HG03025 (cell line): ENCODE measurements at regions not wholly inside any gene's neighbourhood (a gene's known extent, or its start where the extent isn't known, plus 50 kb on each side); places are given as distances from the start of the nearest gene placed in this dataset.

Experiments
- ATAC-seq: cut with Tn5 transposase; IDR thresholded peaks from one replicate; pipeline ENCODE4 v1.9.1; 2021; ENCODE audit warnings: mild to moderate bottlenecking, moderate library complexity; ENCODE audit not compliant: unreplicated experiment, low FRiP score

DNA sequence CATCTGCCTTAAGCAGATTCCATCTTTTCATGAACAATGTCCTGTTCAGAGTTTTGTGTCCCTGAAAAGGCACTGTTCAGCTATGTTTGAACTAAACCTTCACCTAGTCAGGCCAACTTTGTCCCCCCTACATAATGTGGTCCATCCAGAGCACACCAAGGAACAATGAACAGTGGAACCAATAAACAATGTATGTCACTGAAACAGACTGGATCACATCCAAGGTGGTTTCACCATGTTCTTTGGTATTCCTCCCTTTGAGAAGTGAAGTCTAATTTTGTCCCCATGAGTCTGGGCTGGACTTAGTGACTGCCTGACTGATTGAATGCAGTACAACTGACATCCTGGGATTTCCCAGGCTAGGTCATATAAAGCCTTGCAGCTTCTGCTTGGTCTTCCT, 174.5 kb downstream of the SLC24A2 start:
- no peak for ATAC-seq

DNA sequence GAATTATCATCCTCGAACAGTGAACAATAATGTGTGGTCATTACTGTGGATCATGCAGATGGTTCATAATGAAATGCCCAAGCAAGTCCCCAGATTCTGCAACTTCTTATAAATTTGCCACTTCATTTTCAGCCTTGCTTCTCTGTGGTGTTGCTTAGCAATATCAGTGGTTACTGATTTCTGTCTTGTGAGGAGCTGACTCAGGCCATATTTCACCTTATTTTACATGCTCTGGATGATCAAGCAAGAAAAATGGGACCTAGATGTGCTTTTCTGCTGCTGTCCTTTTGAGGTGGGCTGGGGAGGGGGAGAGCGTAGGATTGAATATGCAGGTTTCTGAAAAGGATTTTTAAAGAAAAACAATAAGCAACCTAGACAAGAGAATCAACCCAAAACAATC, 188.3 kb downstream of the SLC24A2 start:
- ATAC-seq = no peak

GRCh38 chr9:19598722-19599121, 189.9 kb downstream of the ACER2 start:
- no peak for ATAC-seq

GRCh38 chr9:19597176-19597575, 188.4 kb downstream of the ACER2 start:
- no peak for ATAC-seq

- no peak for ATAC-seq
These were observed 186.2 kb downstream of the ACER2 start for GRCh38 chr9:19595003-19595402.

DNA sequence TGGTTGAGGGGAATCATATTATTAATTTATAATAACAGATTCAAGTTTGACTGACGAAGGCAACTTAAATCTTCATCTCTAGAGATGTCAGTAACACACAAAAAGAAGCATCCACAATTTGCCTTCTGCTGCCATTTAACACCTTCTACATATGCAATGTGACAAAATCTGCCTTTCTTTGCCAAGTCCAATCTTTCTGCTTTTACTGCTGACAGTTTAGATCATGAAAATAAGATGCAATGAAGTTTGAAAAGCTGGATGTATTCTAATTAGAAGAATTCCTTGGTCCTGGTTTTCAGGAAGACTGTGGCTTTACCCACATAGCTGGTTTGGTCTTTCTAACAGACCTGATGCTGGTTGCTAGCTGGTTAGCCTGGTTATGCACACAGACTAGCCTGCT, 178.9 kb downstream of the ACER2 start:
- ATAC-seq = no peak

DNA sequence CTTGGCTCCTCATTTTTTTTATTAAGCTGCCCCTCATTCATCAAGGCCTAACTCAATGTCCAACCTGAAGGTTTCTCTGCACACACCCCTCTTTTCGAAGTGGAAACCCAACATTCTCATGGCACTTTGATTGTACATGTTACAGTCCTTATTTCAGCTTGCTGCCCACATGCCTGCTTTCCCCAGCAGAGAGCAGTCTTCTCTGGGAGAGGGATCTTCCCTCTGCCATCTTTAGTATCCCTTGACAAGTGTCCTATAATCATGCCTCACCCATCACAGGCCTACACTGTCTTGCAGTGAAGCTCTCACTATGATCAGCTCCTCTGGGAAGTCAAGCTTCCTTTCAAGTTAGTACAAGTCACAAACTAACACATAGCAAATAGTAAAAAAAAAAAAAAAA, 175.1 kb downstream of the ACER2 start:
- ATAC-seq = no peak

DNA sequence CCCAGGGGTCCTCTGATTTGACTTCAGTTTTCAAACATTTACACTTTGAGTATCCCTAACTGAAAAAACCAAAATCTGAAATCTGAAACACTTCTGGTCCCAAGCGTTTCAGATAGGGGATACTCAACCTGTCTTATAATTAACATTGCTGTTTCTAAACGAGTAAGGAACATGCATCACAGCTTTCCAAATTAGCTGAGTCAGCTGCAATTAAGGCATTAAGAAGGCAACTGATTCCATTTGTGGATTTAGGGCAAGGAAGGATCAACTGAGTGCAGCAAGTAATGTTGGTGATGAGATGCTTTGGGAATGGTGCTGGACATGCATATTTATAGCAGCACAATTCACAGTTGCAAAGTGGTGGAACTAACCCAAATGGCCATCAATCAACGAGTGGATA, 168.6 kb downstream of the ACER2 start:
- no peak for ATAC-seq

- no peak for ATAC-seq
These were observed 160.1 kb downstream of the ACER2 start for GRCh38 chr9:19568946-19569345.

GRCh38 chr9:19564396-19565061, 155.7 kb downstream of the ACER2 start:
- ATAC-seq = no peak

DNA sequence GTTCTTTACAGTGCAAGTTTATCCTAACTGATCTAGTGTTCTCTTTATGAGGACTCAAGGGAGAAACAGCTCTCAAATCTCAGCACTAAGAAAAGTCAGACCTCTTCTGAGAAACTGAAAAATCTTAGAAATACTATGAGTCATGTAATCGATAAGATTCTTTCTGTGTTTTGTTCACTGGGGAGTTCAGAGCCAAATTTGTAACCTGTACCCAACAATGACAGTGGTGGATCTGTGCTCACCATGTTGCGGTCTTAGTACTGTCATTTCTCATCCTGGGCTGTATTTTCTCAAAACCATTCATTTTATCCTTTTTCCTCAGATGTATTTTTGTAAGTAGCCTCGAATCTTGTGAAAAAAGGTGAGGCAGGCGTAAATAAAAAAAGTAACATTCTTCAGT, 146.4 kb downstream of the ACER2 start:
- no peak for ATAC-seq

DNA sequence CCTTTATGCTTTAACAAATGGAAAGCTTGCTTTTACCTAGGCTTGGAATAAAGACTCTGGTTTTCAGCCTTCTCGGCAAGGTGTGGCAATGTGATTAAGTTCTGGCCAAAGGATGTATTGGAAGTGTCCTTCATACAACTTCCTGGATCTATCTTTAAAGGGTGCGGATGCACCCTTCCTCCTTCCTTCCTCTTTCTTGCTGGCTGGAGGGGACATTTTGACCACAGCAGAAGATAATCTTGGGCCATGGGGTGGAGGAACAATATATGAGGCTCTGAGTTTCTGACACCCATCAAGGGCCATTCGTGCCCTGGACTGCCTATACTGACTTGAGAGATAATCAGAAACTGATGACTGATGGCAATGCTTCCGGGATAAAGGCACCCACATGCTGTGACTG, 145.7 kb downstream of the ACER2 start:
- no peak for ATAC-seq

DNA sequence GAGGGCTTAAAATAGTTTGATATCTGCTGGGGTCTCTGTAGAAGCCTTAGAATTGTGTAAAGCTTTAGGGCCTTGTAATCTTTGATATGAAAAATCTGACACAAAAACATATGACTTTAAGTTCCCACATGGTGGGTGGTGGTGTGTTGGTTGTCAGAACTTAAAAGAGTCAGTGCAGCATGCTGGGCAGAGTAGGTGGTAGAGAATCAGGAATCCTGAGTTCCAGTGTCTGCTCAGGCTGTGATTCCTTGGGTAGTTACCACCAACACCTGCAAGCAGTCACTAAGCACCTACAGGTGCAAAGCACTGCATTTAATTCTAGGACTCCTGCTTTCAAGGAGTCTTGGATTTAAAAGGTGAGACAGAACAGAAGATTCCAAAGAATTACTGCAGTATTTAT, 144.6 kb downstream of the ACER2 start:
- no peak for ATAC-seq

GRCh38 chr9:19552282-19553105, 143.7 kb downstream of the ACER2 start:
- no peak for ATAC-seq

DNA sequence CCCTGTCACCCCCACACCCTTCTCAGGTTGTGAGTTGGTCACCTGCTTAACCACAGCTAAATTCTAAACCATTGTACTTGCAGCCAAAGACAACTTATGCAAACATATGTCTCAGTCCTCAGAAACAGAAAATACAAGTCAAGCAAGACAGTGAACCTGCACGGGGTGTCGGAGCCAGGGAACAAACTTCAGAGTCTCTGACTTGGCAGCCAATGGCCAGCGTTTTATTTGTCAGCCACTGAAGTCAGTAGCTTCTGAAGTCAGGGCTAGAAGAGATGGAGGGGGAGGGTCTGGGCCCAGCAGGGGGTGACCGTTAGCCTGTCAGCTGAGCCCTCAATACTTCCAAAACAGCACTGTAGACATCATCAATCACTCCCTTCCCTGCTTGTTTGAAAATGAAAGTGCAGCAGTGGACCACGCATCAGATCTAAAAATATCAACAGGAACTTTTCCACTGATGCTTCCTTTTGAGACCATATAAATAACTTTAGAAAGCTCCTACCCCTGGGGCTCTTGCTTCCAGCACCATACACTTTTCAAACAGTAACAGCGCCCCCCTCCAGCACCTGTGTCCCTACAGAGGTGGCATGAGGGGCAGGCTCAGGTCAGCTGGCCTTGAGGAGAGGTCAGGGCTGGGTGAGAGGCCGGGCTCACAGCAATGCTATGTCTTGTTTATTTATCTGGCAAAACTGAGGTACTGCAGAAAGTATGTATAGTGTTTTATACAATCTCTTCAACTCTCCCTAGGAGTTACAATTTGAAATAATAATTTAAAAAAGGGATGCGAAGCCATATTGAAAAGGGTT, 142.5 kb downstream of the ACER2 start:
- peak; percentile 70 for ATAC-seq

DNA sequence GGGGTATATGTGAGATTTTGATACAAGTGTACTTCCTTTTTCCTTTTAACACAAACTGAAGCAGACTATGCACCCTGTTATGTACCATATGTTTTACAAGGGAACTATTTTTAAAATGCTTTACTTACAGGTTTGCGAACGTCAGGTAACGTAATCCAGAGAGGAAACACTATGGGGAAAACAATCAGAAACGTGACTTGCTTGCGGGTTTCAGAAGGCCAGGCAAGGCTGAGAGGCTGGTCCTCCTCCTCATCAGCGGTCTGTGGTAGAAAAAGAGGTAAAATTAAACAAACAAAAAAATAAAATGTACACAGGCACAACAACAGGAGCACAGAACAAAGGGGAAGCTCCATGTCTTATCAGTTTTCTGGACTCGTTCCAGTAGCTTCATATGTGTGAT, 141.2 kb downstream of the ACER2 start:
- ATAC-seq = no peak

DNA sequence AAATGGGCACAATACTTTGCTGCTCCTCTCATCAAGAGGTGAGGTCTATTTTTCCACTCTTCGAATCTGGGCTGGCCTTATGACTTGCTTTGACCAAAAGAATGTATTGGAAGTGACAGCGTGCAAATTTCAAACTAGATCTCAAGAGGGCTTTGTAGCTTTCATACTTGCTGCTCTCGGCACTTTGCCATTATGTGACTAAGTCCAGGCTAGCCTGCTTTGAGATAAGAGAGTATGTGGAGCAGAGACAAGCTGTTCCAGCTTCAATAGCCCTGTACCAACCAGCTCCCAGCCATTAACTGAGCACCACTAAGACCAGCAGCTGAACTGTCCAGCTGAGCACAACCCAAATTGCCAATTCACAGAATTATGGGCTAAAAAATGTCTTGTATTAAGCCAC, 124.6 kb downstream of the ACER2 start:
- ATAC-seq = no peak

- ATAC-seq = no peak
These were observed 118.9 kb downstream of the ACER2 start for GRCh38 chr9:19527663-19528062.

DNA sequence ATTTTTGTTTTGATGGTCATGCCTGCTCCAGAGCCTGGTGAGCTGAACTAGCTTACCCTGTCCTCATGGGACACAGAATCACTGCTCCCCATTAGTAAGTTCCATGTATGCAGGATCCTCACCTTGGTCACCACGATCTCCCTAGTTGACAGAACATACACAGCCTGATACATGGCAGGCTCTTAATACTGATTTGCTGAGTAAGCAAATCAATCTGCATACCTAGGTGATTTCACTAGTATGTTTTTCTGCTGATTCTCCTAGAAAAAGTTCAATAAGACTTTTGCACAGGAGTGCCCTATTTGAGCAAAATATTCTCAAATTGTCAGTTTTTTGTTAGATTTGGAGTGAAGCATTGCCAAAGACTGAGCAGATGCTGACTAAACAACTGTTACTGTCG, 113.7 kb downstream of the ACER2 start:
- ATAC-seq = no peak

DNA sequence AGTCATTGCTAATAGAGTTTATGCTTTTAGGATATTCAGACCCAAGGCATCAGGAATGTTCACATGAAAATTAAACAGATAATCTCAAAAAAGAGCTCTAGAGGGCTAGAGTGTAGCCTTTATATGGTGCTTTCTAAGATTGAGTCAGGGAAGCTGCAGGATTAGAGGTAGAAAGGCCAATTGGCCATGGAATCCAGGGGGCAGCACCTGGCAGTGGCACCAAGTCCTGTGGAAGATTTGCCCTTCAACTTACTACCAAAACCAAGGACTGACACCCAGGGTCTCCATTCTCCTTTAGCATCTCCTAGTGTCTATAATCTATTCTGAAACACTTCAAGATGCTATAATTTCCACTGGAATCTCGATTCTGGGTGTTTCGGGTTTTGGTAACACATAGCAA, 112.4 kb downstream of the ACER2 start:
- ATAC-seq = no peak

DNA sequence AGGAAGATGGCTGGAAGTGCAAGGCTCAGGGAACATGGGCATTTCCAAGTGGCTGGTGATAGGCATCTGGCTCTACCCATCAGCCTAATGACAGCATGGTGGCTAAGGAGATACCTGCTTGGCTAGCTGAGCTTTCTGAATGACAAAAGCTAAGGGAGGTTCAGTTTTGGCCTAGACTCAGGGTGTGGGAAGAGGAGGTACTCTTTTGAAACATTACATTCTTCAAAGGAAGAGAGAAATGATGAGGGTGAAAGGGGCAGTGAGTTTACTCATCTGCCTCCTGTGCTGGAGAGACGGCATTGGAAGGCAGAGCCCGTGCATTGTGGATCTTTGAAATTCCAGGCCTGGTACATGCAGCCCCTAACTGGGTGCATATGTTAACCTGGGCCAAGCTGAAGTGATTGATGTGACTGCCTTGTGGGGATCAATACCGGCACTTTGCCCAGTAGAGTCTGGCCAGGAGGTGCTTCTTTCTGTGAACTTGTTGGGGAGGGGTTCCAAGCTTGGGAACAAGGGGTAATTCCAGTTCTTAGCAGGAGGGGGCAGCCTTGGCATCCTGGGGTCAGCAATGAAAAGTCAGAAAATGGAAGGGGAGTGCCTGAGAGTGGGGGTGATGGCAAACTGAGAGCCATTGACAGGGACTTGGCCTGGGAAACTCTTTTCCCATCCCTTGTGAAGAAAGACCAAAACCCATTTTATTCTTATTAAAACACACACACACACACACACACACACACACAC, 108.6 kb downstream of the ACER2 start:
- ATAC-seq = no peak
